GM13976 (cell line): ENCODE measurements at regions not wholly inside any gene's neighbourhood (a gene's known extent, or its start where the extent isn't known, plus 50 kb on each side); places are given as distances from the start of the nearest gene placed in this dataset.
"Not testable (repeated sequence)": the region's sequence is repeated elsewhere in the genome, so short reads cannot be mapped to it uniquely, and the experiment has no call there.

Experiments used
- DNase-seq: peaks from one replicate; pipeline ENCODE4 v3.0.0; 2012; ENCODE audit warnings: low spot score
- in situ Hi-C: fragments of 300-500 bp; cut with MboI; formaldehyde crosslinking; loops from one replicate; pipeline ENCODE4 v1.12.0; 2022; ENCODE audit warnings: low sequenced_read_pairs, mixed read lengths, inconsistent platforms; ENCODE audit not compliant: unreplicated experiment
- TF ChIP-seq, protein P1 (sequence below): IDR thresholded peaks from 2 replicates; pipeline ENCODE4 v1.5.1; 2012; ENCODE audit warnings: borderline replicate concordance, mild to moderate bottlenecking; ENCODE audit not compliant: insufficient read depth; ENCODE audit errors: extremely low read depth, missing control alignments, control extremely low read depth

DNA sequence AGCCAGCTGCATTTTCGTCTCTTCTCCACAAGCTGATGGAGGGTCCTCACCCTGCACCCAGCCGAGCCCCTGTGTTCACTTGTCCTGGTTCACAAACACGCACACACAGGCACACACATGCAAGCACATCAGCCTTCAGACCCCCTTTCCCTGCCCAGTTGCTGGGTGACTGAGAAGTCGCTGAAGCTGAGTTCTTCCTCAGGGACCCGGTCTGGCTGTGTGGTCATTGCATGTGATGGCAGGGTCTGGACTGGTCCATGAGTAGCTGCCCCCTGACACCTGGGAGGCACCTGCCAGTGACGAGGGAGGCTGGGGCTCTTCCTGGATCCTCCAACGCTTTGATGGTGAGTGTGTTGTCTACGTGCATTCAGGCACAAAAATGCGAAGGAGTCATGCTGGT, 546.1 kb upstream of the SALL3 start:
- DNase-seq: no peak
- in situ Hi-C loops: no loop called here
- TF ChIP-seq, protein P1, sequence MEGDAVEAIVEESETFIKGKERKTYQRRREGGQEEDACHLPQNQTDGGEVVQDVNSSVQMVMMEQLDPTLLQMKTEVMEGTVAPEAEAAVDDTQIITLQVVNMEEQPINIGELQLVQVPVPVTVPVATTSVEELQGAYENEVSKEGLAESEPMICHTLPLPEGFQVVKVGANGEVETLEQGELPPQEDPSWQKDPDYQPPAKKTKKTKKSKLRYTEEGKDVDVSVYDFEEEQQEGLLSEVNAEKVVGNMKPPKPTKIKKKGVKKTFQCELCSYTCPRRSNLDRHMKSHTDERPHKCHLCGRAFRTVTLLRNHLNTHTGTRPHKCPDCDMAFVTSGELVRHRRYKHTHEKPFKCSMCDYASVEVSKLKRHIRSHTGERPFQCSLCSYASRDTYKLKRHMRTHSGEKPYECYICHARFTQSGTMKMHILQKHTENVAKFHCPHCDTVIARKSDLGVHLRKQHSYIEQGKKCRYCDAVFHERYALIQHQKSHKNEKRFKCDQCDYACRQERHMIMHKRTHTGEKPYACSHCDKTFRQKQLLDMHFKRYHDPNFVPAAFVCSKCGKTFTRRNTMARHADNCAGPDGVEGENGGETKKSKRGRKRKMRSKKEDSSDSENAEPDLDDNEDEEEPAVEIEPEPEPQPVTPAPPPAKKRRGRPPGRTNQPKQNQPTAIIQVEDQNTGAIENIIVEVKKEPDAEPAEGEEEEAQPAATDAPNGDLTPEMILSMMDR: no peak

DNA sequence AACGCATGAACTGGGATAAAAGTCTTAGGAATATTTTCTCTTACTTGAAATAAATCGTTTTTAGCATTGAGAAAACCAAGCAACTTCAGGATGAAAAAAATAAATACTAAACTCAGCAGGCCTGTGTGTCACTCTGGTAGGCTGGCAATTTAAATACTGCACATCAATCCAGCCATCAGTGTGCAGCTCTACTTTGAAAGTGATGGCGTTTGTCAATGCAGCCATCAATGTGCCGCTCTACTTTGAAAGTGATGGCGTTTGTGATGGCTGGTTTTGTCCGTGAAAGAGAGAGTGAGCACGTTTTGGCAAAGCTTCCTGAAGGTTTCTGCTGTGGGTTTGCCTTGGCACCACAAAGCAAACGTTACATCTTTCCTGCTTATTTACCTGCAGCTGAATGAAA, 543.5 kb upstream of the SALL3 start:
- TF ChIP-seq, protein P1: no peak
- no peak for DNase-seq
- in situ Hi-C loops: no loop called here

DNA sequence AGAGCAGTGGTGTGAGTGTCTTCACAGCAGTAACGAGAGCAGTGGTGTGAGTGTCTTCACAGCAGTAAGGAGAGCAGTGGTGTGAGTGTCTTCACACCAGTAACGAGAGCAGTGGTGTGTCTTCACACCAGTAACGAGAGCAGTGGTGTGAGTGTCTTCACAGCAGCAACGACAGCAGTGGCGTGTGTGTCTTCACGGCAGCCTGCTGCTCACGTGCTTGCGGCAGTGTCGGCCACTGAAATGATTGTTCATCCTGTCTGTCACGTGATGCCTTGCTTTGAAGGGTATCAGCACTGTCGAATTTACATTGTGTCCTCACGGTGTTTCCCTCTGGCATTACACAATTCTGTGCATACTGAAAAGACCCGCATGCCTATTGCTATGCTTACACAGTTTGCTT, 541.4 kb upstream of the SALL3 start:
- DNase-seq, in situ Hi-C loops: not testable (repeated sequence)

DNA sequence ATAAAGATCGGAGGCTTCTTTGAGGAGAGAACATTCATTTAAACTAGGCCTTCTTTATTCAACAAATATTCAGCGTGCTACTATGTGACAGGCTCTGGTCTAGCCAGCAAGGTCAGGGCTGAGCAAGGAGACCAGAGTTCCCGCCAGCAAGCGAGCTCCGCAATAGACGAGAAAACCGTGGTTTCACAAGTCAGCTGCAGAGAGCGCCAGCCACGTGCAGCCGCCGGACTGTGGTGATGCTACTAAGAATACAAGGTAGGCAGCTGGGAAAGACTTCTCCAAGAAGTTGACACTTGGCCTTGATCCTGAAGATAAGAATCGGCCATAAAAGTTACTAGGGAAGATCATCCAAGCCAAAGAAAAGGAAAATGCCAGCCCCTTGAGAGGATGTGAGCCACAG, 533.7 kb upstream of the SALL3 start:
- no peak for DNase-seq
- TF ChIP-seq, protein P1: no peak
- in situ Hi-C loops: no loop called here

DNA sequence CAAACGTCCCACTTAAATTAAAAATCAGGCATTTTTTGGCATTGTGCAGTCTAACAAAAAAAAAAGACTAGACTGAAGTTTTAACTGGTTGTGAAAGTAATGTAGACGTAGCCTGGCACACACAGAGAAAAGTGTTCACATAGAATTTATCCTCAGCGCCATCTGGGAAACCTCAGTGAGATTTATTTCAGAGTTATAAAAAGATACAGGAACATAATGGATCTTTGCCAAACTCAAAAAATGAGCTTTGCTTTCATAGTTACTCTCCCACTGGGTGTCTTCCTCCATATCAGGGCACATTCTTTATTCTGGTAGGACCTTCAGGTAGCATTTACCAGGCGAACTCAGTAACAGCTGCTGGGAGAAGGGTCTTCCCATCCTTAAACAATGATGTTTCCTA, 532.4 kb upstream of the SALL3 start:
- in situ Hi-C loops: no loop called here

DNA sequence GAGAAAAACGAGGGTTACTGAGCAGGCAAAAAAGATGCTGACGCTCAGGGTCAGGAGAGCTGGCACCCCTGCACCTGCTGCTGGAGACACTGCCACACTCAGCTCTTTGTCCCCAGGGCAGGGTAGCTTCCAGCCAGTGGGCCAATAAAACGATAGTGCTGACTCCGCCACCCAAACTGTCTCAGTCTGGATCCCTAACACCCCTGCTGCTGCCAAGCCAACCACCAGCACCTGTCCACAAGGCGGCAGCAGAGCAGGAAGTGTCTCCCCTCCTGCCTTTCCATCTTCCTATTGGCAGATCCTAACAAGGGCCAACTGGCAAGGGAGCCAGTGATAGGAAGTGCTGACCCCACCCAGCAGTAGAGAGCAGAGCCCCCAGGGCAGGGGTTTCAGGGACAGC, 531.5 kb upstream of the SALL3 start:
- in situ Hi-C loops: no loop called here
- TF ChIP-seq, protein P1: no peak
- DNase-seq: no peak

More for the DNA sequence above, 532.4 kb upstream of the SALL3 start:
- DNase-seq: no peak
- TF ChIP-seq, protein P1: no peak

DNA sequence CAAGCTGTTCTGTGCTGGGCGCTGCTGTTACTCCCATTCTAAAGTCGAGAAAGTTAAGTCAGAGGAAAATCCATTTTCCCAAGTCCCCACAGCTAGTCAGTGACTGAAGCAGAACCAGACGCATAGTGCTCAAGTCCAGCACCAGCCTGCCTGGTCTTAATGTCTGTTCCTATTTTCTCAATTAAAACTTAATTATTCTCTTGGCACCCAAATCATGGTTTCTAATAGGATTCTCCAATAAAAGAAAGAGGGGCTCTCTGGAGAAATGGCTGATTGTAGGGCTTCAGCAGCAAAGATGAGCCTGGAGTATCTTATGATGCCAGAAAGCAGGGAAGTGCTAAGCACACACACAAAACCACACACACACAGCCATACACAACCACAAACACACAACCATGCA, 531.0 kb upstream of the SALL3 start:
- DNase-seq: no peak
- TF ChIP-seq, protein P1: no peak
- in situ Hi-C loops: no loop called here
